A549 (cell line): ENCODE measurements at regions not wholly inside any gene's neighbourhood (a gene's known extent, or its start where the extent isn't known, plus 50 kb on each side); places are given as distances from the start of the nearest gene placed in this dataset.
"Not testable (repeated sequence)": the region's sequence is repeated elsewhere in the genome, so short reads cannot be mapped to it uniquely, and the experiment has no call there.

Source experiments
- ATAC-seq, 2 experiments: fragments of 200-7000 bp in 1 of 2; fragments of >200 bp in 1 of 2; cut with Nextera tagmentation in 1 of 2; cut with Tn5 transposase in 1 of 2; 3 replicates each; pipeline versions ENCODE4 v1.8.0 to v1.9.1; 2018 to 2020; ENCODE audit warnings: mild to moderate bottlenecking in 1 of 2, moderate library complexity in 1 of 2
- CTCF ChIA-PET: fragments of 300-600 bp; sonication (Branson Sonifier 250); formaldehyde crosslinking; extraction: SDS; loops from one replicate; lab custom pipeline; 2021; ENCODE audit warnings: antibody characterized with exemption, inconsistent platforms; lab: Yijun Ruan, JAX
- POLR2A ChIA-PET: fragments of 350-600 bp; formaldehyde crosslinking; extraction: SDS; loops from one replicate; lab custom pipeline; 2021; ENCODE audit warnings: antibody characterized with exemption, inconsistent platforms; lab: Yijun Ruan, JAX
- DNase-seq, 2 experiments: peaks; one replicate each; pipeline versions ENCODE4 v3.0.0 to v3.0.0-alpha.2; 2011 to 2016; ENCODE audit warnings: low read depth in 1 of 2, low spot score in 1 of 2
- FAIRE-seq: peaks from 2 replicates; lab custom pipeline; 2011; peaks lifted over from hg19 to GRCh38; lab: Jason Lieb, UNC
- H3K27ac ChIP-seq, 2 experiments: fragments of >200 bp; sonication (Bioruptor Twin); formaldehyde crosslinking; 3 replicates each; pipeline ENCODE4 v1.5.1; 2016 to 2017
- H3K4me1 ChIP-seq: fragments of >200 bp; sonication (Bioruptor Twin); formaldehyde crosslinking; 3 replicates; pipeline ENCODE4 v1.6.1; 2016
- H3K4me2 ChIP-seq: fragments of >200 bp; sonication (Bioruptor Twin); formaldehyde crosslinking; 3 replicates; pipeline ENCODE4 v1.6.1; 2016
- H3K4me3 ChIP-seq: fragments of >200 bp; sonication (Bioruptor Twin); formaldehyde crosslinking; 3 replicates; pipeline ENCODE4 v1.5.1; 2016
- H3K9me3 ChIP-seq: fragments of >200 bp; sonication (Bioruptor Twin); formaldehyde crosslinking; 3 replicates; pipeline ENCODE4 v1.6.1; 2016
- CHD2 ChIP-seq: fragments of 150-350 bp; IDR thresholded peaks from 2 replicates; pipeline ENCODE4 v1.6.1; 2014; ENCODE audit warnings: low read length; ENCODE audit not compliant: partially characterized antibody
- ESRRA ChIP-seq: fragments of 150-350 bp; IDR thresholded peaks from 2 replicates; pipeline ENCODE4 v1.6.1; 2014; ENCODE audit warnings: mild to moderate bottlenecking, low read length, borderline replicate concordance
- FOSB ChIP-seq: fragments of 250-450 bp; sonication (Bioruptor Pico); IDR thresholded peaks from 2 replicates; pipeline ENCODE4 v1.5.0; 2020; ENCODE audit warnings: mild to moderate bottlenecking, moderate library complexity
- FOXS1 ChIP-seq: fragments of 250-450 bp; sonication (Bioruptor Pico); IDR thresholded peaks from 2 replicates; pipeline ENCODE4 v1.5.0; 2020; ENCODE audit warnings: mild to moderate bottlenecking, moderate library complexity
- GATA3 ChIP-seq: IDR thresholded peaks from 2 replicates; pipeline ENCODE4 v1.6.1; 2012; ENCODE audit warnings: borderline replicate concordance
- HEYL ChIP-seq: fragments of 250-450 bp; sonication (Bioruptor Pico); IDR thresholded peaks from 2 replicates; pipeline ENCODE4 v1.8.0; 2021; ENCODE audit warnings: mild to moderate bottlenecking, moderate library complexity
- HOXA7 ChIP-seq: fragments of 250-450 bp; sonication (Bioruptor Pico); IDR thresholded peaks from 2 replicates; pipeline ENCODE4 v1.5.0; 2020; ENCODE audit warnings: mild to moderate bottlenecking, moderate library complexity
- HOXB5 ChIP-seq: fragments of 250-450 bp; sonication (Bioruptor Pico); IDR thresholded peaks from 2 replicates; pipeline ENCODE4 v1.5.0; 2020; ENCODE audit warnings: mild to moderate bottlenecking, moderate library complexity
- JUN ChIP-seq, 2 experiments: fragments of >200 bp; sonication (Bioruptor Twin); formaldehyde crosslinking; IDR thresholded peaks; 2 replicates in 1 of 2; 3 replicates in 1 of 2; pipeline ENCODE4 v1.6.1; 2016 to 2017
- JUNB ChIP-seq: fragments of >200 bp; sonication (Bioruptor Twin); formaldehyde crosslinking; IDR thresholded peaks from 2 replicates; pipeline ENCODE4 v1.6.1; 2016
- KDM1A ChIP-seq: fragments of 200-600 bp; sonication (generic); IDR thresholded peaks from 2 replicates; pipeline ENCODE4 v1.6.1; 2016; ENCODE audit warnings: low read depth, mild to moderate bottlenecking
- KDM5A ChIP-seq: fragments of 200-600 bp; sonication (generic); IDR thresholded peaks from 2 replicates; pipeline ENCODE4 v1.6.1; 2016; ENCODE audit warnings: antibody characterized with exemption, mild to moderate bottlenecking
- MAFK ChIP-seq: fragments of 450-650 bp; IDR thresholded peaks from 2 replicates; pipeline ENCODE4 v1.6.1; 2014; ENCODE audit not compliant: partially characterized antibody
- NFE2L2 ChIP-seq: fragments of 150-350 bp; conservative IDR thresholded peaks from 2 replicates; pipeline ENCODE4 v1.6.1; 2014; ENCODE audit warnings: low read length
- NR3C1 ChIP-seq: fragments of >200 bp; sonication (Bioruptor Twin); formaldehyde crosslinking; IDR thresholded peaks from 3 replicates; pipeline ENCODE4 v1.6.1; 2017
- PHF8 ChIP-seq: fragments of 200-600 bp; sonication (generic); IDR thresholded peaks from 2 replicates; pipeline ENCODE4 v1.6.1; 2016; ENCODE audit warnings: low read depth, mild to moderate bottlenecking, antibody characterized with exemption, moderate library complexity, borderline replicate concordance
- POLR2A ChIP-seq: IDR thresholded peaks from 2 replicates; pipeline ENCODE4 v1.6.1; 2012; ENCODE audit warnings: mild to moderate bottlenecking, low read length
- SREBF2 ChIP-seq: fragments of 450-650 bp; IDR thresholded peaks from 2 replicates; pipeline ENCODE4 v1.6.1; 2014; ENCODE audit warnings: mild to moderate bottlenecking, moderate library complexity
- TFCP2L1 ChIP-seq: fragments of 250-450 bp; sonication (Bioruptor Pico); IDR thresholded peaks from 2 replicates; pipeline ENCODE4 v1.5.0; 2021; ENCODE audit warnings: mild to moderate bottlenecking
- ZC3H11A ChIP-seq: fragments of 450-650 bp; IDR thresholded peaks from 2 replicates; pipeline ENCODE4 v1.6.1; 2014; ENCODE audit warnings: antibody characterized with exemption, mild to moderate bottlenecking
- WGBS: methylation state at CpG from one replicate; pipeline ENCODE4 v1.1.6; 2017; ENCODE audit errors: missing lambda C conversion rate; 5-methylcytosine and 5-hydroxymethylcytosine counted together
- TF ChIP-seq, protein P1 (sequence below): fragments of 250-450 bp; sonication (Bioruptor Pico); IDR thresholded peaks from 2 replicates; pipeline ENCODE4 v1.5.0; 2020; ENCODE audit warnings: low read depth, mild to moderate bottlenecking, moderate library complexity
- TF ChIP-seq, protein P2 (sequence below): IDR thresholded peaks from 2 replicates; pipeline ENCODE4 v1.6.1; 2012

DNA sequence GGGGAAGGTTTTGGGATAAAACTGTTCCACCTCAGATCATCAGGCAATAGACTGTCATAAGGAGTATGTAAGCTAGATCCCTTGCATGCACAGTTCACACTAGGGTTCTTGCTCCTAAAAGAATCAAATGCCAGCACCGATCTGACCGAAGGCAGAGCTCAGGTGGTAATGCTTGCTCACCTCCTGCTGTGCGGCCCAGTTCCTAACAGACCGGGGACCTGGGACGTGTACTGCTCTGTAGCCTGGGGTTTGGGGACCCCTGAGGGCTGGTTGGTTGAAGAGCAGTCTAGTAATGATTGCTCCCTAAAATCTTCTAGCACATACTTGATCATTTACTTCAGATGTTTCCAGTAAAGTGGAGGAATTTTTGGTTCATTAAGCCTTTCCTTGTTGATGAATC lies 173.1 kb upstream of the SLIT2 start:
- no peak overlapping the region for H3K4me2 ChIP-seq
- no peak for ATAC-seq
- 30% methylated on average over 4 of the region's 5 CpGs for WGBS
- no peak overlapping the region for H3K27ac ChIP-seq
- no peaks in the 10 kb centered on the region for H3K9me3 ChIP-seq
- H3K4me3 ChIP-seq: no peak overlapping the region
- TF ChIP-seq SREBF2 (no peak), NFE2L2 (no peak), POLR2A (no peak), PHF8 (no peak), KDM1A (no peak), KDM5A (no peak)
- TF ChIP-seq, protein P1, sequence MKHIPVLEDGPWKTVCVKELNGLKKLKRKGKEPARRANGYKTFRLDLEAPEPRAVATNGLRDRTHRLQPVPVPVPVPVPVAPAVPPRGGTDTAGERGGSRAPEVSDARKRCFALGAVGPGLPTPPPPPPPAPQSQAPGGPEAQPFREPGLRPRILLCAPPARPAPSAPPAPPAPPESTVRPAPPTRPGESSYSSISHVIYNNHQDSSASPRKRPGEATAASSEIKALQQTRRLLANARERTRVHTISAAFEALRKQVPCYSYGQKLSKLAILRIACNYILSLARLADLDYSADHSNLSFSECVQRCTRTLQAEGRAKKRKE: no peak
- H3K4me1 ChIP-seq: no peaks in the 10 kb centered on the region
- ChIA-PET CTCF (no interaction called here), POLR2A (no interaction called here)
- DNase-seq: no peak
- no peak for FAIRE-seq

DNA sequence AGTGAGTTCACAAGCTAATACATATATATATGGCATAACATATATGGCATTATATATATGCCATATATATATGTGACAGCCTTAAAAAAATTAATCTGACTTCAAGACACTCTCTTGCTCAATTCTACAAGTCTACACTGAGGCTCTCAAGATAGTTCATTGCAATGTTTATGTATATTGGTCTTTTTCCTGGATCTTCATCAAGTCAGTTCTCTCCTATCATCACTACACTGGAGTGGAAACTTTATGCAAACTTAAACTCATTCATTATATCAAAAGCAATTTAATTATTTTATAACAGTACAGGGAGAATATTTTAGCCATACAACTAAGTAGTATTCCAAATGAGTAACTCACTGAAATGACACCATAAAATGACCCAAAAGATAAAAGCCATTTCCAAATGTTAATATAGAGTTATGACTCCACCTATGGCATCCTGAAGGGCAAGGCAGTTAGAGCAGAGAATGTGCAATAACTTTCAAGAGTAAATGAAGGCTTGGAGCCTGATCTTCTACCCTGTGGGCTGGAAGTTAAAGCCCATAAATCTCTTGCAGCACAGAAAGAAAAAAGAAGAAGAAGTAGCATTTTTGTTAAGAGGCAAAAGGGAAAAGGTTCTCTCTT lies 176.3 kb upstream of the SLIT2 start:
- no peak overlapping the region for H3K4me3 ChIP-seq
- H3K9me3 ChIP-seq: no peaks in the 10 kb centered on the region
- TF ChIP-seq KDM1A (no peak), HOXB5 (CRISPR knock-in tag) (no peak)
- no peak overlapping the region for H3K4me2 ChIP-seq
- ChIA-PET POLR2A (no interaction called here), CTCF (no interaction called here)
- no peak for FAIRE-seq
- DNase-seq: no peak
- H3K27ac ChIP-seq: no peak overlapping the region
- no peaks in the 10 kb centered on the region for H3K4me1 ChIP-seq
- no peak for ATAC-seq

DNA sequence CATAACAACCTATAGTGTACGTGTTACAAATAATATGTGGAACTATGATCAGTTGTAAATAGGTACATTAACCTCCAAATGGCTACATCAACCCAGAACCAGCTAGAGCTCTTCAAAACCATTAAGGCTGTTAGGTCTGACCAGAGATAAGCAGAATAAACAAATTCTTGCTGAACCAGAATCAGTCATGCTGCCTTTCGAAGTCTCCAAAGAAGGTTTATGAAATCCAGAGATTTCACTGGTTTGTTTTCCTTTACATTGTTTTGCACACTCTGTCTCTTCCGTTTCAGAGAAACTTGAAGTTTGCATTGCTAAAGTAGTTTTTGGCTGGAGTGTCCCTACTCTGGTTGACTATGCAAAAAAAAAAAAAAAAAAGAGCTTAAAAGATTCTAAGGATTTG lies 177.3 kb upstream of the SLIT2 start:
- no peaks in the 10 kb centered on the region for H3K9me3 ChIP-seq
- H3K4me1 ChIP-seq: no peaks in the 10 kb centered on the region
- TF ChIP-seq HEYL (CRISPR knock-in tag) (no peak), TFCP2L1 (CRISPR knock-in tag) (no peak)
- H3K4me2 ChIP-seq: no peak overlapping the region
- POLR2A ChIA-PET: no interaction called here
- no peak for DNase-seq
- H3K4me3 ChIP-seq: no peak overlapping the region
- H3K27ac ChIP-seq: no peak overlapping the region
- no peak for ATAC-seq
- CTCF ChIA-PET: no interaction called here
- WGBS: 10% methylated on average over 3 of the region's 3 CpGs
- no peak for FAIRE-seq

DNA sequence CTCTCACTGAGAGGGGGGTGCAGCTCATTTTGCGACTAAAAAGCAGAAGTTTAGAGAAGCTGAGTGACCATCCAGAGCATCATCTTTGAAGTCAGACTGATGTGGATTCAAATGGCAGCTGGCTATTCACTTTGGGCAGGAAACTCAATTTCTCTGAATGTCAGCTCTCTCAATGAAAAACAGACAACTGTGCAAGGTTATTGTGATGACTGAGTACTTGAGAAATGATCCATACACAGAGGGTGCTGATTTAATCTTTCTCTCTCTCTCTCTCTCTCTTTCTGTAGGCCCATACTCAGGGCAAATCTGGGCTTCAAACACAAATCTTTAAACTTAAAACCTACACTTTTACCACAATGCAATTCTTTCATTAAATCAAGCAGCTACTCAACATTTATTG lies 185.8 kb upstream of the SLIT2 start:
- Histone ChIP-seq H3K4me3 (no peak overlapping the region), H3K9me3 (no peaks in the 10 kb centered on the region), H3K27ac (no peak overlapping the region)
- ATAC-seq (no peak), FAIRE-seq (no peak)
- no peak for TF ChIP-seq KDM5A
- no peak for TF ChIP-seq JUN (IDR thresholded peaks at IDR 0.05)
- TF ChIP-seq, protein P2, sequence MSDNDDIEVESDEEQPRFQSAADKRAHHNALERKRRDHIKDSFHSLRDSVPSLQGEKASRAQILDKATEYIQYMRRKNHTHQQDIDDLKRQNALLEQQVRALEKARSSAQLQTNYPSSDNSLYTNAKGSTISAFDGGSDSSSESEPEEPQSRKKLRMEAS: no peak
- TF ChIP-seq MAFK: no peak
- TF ChIP-seq ZC3H11A: no peak
- TF ChIP-seq NR3C1: no peak
- TF ChIP-seq ESRRA: no peak
- no peak for TF ChIP-seq GATA3
- no peak for TF ChIP-seq HOXA7 (CRISPR knock-in tag)
- TF ChIP-seq FOXS1 (CRISPR knock-in tag): no peak
- TF ChIP-seq KDM1A: no peak
- no peak for TF ChIP-seq JUNB
- TF ChIP-seq FOSB (CRISPR knock-in tag): no peak
- no peak for TF ChIP-seq CHD2
- TF ChIP-seq, all 56 proteins: peak for 0
- Histone ChIP-seq H3K4me1 (no peaks in the 10 kb centered on the region), H3K4me2 (no peak overlapping the region)
- no peak for DNase-seq
- ChIA-PET POLR2A (no interaction called here), CTCF (no interaction called here)
- WGBS: 0% methylated on average over 1 of the region's 1 CpG

DNA sequence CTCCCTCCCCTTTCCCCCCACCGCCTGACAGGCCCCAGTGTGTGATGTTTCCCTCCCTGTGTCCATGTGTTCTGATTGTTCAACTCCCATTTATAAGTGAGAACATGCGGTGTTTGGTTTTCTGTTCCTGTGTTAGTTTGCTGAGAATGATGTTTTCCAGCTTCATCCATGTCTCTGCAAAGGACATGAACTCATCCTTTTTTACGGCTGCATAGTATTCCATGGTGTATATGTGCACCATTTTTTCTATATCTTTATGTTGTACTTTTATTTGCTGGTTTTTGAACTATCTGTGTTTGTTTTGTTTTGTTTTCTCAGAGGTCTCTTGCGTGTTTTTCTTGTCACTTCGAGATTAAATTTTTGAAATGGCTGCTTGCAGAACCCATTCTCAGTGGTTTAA lies 188.8 kb upstream of the SLIT2 start:
- POLR2A ChIA-PET, H3K4me1 ChIP-seq, H3K9me3 ChIP-seq, DNase-seq, H3K27ac ChIP-seq, ATAC-seq, FAIRE-seq, H3K4me3 ChIP-seq, H3K4me2 ChIP-seq, CTCF ChIA-PET: not testable (repeated sequence)
- 3% methylated on average over 5 of the region's 5 CpGs for whole genome bisulfite sequencing
